AG10803 (cell line): ENCODE measurements at regions not wholly inside any gene's neighbourhood (a gene's known extent, or its start where the extent isn't known, plus 50 kb on each side); places are given as distances from the start of the nearest gene placed in this dataset.
A peak's percentile ranks its signal among the peaks of the same experiment; 100 is the strongest.

Experiments used
- DNase-seq: peaks from one replicate; pipeline ENCODE4 v3.0.0; 2010; ENCODE audit warnings: low read depth
- H3K4me3 ChIP-seq: 2 replicates; pipeline ENCODE4 v1.5.1; 2011; ENCODE audit warnings: mild to moderate bottlenecking, low read length, control low read depth
- CTCF ChIP-seq: conservative IDR thresholded peaks from 2 replicates; pipeline ENCODE4 v1.5.1; 2011; ENCODE audit warnings: mild to moderate bottlenecking, low read length, control low read depth, inconsistent platforms

- H3K4me3 ChIP-seq: no peak overlapping the region
- TF ChIP-seq CTCF: no peak
- DNase-seq: no peak
Observed at GRCh38 chr6:141282263-141282662, 850.5 kb upstream of the GJE1 start.

- H3K4me3 ChIP-seq: no peak overlapping the region
- TF ChIP-seq CTCF: no peak
- no peak for DNase-seq
Observed at GRCh38 chr6:141269684-141270083, 863.0 kb upstream of the GJE1 start.

- H3K4me3 ChIP-seq: no peak overlapping the region
- DNase-seq: no peak
- no peak for TF ChIP-seq CTCF
Observed at GRCh38 chr6:141267420-141267819, 865.3 kb upstream of the GJE1 start.

- peak overlapping the region; percentile 53 for H3K4me3 ChIP-seq
- no peak for TF ChIP-seq CTCF
- DNase-seq: peak; percentile 26
Observed at GRCh38 chr6:141265756-141266623, 866.7 kb upstream of the GJE1 start.

- no peak for DNase-seq
- TF ChIP-seq CTCF: no peak
- no peak overlapping the region for H3K4me3 ChIP-seq
Observed at GRCh38 chr6:141264101-141264500, 868.6 kb upstream of the GJE1 start.

GRCh38 chr6:141261672-141262060 lies 871.1 kb upstream of the GJE1 start:
- H3K4me3 ChIP-seq: no peak overlapping the region
- no peak for TF ChIP-seq CTCF
- DNase-seq: no peak

- TF ChIP-seq CTCF: no peak
- no peak overlapping the region for H3K4me3 ChIP-seq
- no peak for DNase-seq
Observed at GRCh38 chr6:141261016-141261671, 871.6 kb upstream of the GJE1 start.
